ENCODE measurements at regions not wholly inside any gene's neighbourhood (a gene's known extent, or its start where the extent isn't known, plus 50 kb on each side); places are given as distances from the start of the nearest gene placed in this dataset.

- intact Hi-C loops (cut with DNase I; ENCODE audit: low total_unique reads): no loop called here
- no peak overlapping the region for H3K4me3 ChIP-seq
- no peak for TF ChIP-seq CTCF (IDR thresholded peaks at IDR 0.05)
- H3K4me1 ChIP-seq: no peaks in the 10 kb centered on the region
- DNase-seq: no peak
- H3K9me3 ChIP-seq: no peaks in the 10 kb centered on the region
- H3K27me3 ChIP-seq: peaks cover 0 to 8% of the 10 kb centered on the region in 2 donors
- H3K27ac ChIP-seq: no peak overlapping the region
- H3K36me3 ChIP-seq: no peaks in the 10 kb centered on the region
Measured at GRCh38 chr14:106776395-106776983, 1250.1 kb downstream of the TMEM121 start.

- no peak for TF ChIP-seq CTCF (IDR thresholded peaks at IDR 0.05)
- Histone ChIP-seq H3K9me3 (no peaks in the 10 kb centered on the region), H3K27me3 (peaks cover 0 to 8% of the 10 kb centered on the region in 2 donors), H3K27ac (no peak overlapping the region), H3K4me1 (no peaks in the 10 kb centered on the region), H3K36me3 (no peaks in the 10 kb centered on the region), H3K4me3 (no peak overlapping the region)
- DNase-seq: no peak
- intact Hi-C loops (cut with DNase I; ENCODE audit: low total_unique reads): no loop called here
Measured at GRCh38 chr14:106778986-106779385, 1252.6 kb downstream of the TMEM121 start.

GRCh38 chr14:106786697-106787096 is 1260.3 kb downstream of the TMEM121 start:
- no peak for DNase-seq
- intact Hi-C loops (cut with DNase I; ENCODE audit: low total_unique reads): no loop called here
- Histone ChIP-seq H3K9me3 (no peaks in the 10 kb centered on the region), H3K4me1 (no peaks in the 10 kb centered on the region), H3K4me3 (no peak overlapping the region), H3K36me3 (no peaks in the 10 kb centered on the region), H3K27ac (no peak overlapping the region), H3K27me3 (no peaks in the 10 kb centered on the region)
- no peak for TF ChIP-seq CTCF (IDR thresholded peaks at IDR 0.05)

GRCh38 chr14:106787626-106788025 is 1261.2 kb downstream of the TMEM121 start:
- H3K36me3 ChIP-seq: no peaks in the 10 kb centered on the region
- no peak overlapping the region for H3K27ac ChIP-seq
- peaks cover 0 to 3% of the 10 kb centered on the region in 2 donors for H3K27me3 ChIP-seq
- DNase-seq: no peak
- H3K4me3 ChIP-seq: no peak overlapping the region
- no peak for TF ChIP-seq CTCF (IDR thresholded peaks at IDR 0.05)
- H3K9me3 ChIP-seq: no peaks in the 10 kb centered on the region
- intact Hi-C loops (cut with DNase I; ENCODE audit: low total_unique reads): no loop called here
- H3K4me1 ChIP-seq: no peaks in the 10 kb centered on the region

GRCh38 chr14:106788534-106788933 is 1262.2 kb downstream of the TMEM121 start:
- Histone ChIP-seq H3K27ac (no peak overlapping the region), H3K9me3 (no peaks in the 10 kb centered on the region), H3K4me1 (no peaks in the 10 kb centered on the region), H3K36me3 (no peaks in the 10 kb centered on the region), H3K27me3 (peaks cover 0 to 5% of the 10 kb centered on the region in 2 donors), H3K4me3 (no peak overlapping the region)
- intact Hi-C loops (cut with DNase I; ENCODE audit: low total_unique reads): no loop called here
- TF ChIP-seq CTCF (IDR thresholded peaks at IDR 0.05): no peak
- no peak for DNase-seq

GRCh38 chr14:106789318-106789717 is 1262.9 kb downstream of the TMEM121 start:
- no peak overlapping the region for H3K27ac ChIP-seq

More at GRCh38 chr14:106789318-106789717, 1262.9 kb downstream of the TMEM121 start:
- no peaks in the 10 kb centered on the region for H3K4me1 ChIP-seq
- no peak overlapping the region for H3K4me3 ChIP-seq
- no peak for TF ChIP-seq CTCF (IDR thresholded peaks at IDR 0.05)
- no peaks in the 10 kb centered on the region for H3K36me3 ChIP-seq
- DNase-seq: no peak
- intact Hi-C loops (cut with DNase I; ENCODE audit: low total_unique reads): no loop called here
- peaks cover 0 to 5% of the 10 kb centered on the region in 2 donors for H3K27me3 ChIP-seq
- no peaks in the 10 kb centered on the region for H3K9me3 ChIP-seq

Measured in tibial artery (tissue), 4 donors.